NCI-H1092 treated with DMSO at 0.1 percent for 48 hours (cell line): ENCODE measurements at regions not wholly inside any gene's neighbourhood (a gene's known extent, or its start where the extent isn't known, plus 50 kb on each side); places are given as distances from the start of the nearest gene placed in this dataset.

ENCODE experiments used
- DNase-seq: peaks from one replicate; lab custom pipeline; 2025; lab: John Stamatoyannopoulos, UW

- DNase-seq = no peak
These were observed 149.5 kb downstream of the PCSK1 start for GRCh38 chr5:96283589-96283988.

DNA sequence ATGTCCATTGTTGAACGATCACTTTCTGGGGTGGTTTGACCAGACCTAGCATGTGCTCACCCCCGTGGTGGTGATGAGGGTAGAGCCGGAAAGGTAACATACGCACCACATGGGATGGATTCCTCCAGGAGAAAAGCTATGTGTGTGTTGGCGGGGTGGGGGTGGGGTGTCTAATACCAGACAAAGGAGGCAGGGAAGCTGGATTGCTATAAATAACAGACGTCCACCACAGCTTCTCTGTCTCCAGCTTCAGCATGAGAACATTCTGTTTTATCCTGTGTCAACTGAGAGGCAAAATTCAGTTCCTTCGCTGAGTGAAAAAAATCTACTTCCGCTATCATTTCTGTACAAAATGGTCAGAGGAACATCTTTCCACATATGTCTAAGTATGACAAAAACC is 151.0 kb downstream of the PCSK1 start:
- no peak for DNase-seq

GRCh38 chr5:96280946-96281393 is 152.1 kb downstream of the PCSK1 start:
- DNase-seq = no peak

DNA sequence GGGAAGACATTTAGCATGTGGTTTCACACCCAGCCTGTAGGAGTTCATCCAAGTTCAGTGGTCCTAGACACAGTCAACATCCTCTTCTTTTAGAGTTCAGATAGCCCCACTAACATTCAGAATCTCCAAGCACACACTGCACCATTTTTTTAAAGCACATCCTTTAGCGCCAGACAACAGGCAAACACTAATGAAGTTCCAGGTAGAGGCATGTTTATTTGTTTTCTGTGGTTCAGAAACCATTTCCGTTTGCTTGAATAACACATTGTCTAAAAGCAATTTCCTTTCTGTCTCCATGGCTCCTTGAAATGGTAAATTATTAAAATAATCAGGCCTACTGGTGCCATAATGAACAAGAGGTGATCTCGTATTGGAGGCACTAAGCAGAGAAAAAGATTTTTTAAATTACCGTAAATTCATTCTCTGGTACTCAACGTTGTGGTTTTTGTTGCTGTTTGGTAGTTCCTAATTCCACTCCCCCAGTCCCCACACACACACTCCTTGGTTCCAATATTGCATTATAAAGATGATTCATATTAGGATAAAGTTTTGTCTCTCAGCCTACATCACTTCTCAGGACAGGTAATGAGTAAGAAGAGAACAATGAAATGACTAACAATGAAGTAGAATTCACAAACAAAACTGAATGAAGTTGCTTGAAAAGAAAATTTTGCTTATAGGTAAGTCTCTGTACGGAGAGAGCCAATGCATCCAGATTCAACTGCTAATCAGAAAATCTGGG is 153.1 kb downstream of the PCSK1 start:
- no peak for DNase-seq

DNA sequence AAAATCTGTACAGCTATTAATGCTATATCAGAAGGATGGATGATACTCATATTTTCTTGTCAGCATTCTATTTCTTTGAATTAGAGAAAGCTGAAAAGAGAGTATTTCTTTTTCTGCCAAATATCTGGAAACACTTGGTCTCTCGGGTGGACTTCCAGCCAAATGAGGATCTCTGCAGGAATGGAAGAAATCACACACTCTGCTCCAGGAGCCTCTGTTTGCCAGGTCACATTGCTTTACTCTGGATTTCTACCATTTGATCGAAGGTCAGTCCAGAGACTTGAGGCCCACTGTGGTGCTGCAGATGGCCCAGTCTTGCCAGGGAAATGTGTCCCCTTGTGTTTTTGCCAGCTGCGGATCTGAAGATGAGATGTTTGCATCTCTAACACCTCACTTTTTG is 154.1 kb downstream of the PCSK1 start:
- DNase-seq = no peak

- no peak for DNase-seq
These were observed 158.0 kb downstream of the PCSK1 start for GRCh38 chr5:96275051-96275450.

GRCh38 chr5:96265487-96265886 is 167.6 kb downstream of the PCSK1 start:
- DNase-seq = no peak

DNA sequence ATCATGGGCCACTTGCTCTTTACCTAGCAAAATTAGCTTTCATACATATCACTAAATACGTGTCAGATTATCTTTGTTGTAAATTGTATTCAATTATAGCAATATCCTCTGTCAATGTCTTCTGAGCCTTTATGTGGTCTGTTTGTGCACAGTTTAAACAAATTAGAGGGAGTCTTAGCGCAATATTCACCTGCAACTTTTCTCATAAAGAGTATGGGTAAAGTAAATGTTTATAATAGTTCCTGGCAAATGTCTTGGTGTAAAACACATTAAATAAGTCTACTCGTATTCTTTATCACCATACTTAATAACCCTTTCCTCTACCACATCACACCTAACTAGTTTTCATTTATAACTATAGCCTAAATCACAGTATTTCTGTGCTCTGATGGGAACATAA is 169.0 kb downstream of the PCSK1 start:
- no peak for DNase-seq

DNA sequence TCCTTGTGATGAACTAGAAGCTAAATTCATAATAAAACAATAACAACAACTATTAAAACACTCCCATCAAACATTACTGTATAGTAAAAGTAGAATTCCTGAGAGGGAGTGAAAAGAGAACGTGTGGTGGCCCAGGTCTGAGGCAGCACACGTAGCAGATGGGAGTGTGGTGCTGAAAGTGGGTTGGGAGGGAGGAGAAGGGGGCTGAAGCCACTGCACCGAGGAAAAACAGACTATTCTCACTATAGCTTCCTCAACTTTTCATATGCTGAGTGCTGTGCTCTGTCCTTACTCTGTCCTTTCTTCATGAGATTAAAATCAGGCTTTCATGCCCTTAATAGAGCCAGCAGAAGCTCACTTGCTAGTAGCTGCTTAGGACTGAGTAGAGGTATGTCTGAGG is 170.9 kb downstream of the PCSK1 start:
- DNase-seq = no peak

DNA sequence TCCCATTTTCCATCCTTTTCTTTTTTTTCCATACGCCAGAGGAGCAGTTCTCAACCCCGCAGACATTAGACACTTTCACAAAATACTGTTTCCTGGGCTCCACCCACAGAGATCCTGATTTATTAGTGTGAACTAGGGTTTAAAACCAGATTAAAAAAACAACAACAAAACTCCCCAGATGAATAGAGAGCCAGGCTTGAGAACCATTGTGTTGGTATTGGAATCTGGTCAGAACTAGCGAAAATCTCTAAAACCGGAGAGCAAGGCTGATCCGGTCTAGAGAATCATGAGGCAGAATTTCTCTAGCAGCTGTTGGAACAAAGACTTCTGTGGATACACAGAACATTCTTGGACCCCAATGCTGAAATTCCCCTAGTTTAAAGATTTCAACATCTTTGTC is 173.0 kb downstream of the PCSK1 start:
- DNase-seq = no peak

DNA sequence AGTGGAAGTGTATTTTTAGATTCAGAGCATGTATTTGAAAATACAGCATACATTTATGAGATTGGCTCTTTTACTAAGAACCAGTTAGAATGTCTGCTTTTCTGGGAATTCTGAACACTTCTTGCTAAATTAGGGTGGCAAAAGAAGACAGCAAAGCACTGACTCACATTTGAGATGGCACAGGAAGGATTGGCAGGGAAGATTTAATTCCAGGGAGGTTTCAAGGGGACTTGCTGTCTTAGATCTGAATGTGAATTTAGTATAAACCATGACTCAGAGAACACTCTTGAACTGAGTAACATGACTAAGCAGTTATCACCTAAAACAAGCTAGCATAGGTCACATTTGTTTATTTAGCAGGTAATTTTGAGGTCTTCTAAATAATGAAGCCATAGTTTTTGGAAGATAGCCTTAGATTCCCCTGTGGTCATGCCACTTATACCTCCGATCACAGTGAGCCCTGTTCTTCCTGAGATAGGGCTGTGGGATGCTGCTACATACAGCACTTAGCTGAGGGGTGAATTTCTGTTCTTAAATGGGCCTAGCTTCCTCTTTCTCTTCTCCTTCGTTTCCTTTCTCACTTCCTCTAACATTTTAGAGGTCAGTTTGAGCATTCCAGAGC is 173.8 kb downstream of the PCSK1 start:
- no peak for DNase-seq

GRCh38 chr5:96258692-96259091 is 174.4 kb downstream of the PCSK1 start:
- no peak for DNase-seq

GRCh38 chr5:96257904-96258303 is 175.1 kb downstream of the PCSK1 start:
- DNase-seq = no peak

- no peak for DNase-seq
These were observed 176.1 kb downstream of the PCSK1 start for GRCh38 chr5:96256795-96257470.

GRCh38 chr5:96254980-96255691 is 177.9 kb downstream of the PCSK1 start:
- DNase-seq = no peak

- DNase-seq = no peak
These were observed 179.9 kb downstream of the PCSK1 start for GRCh38 chr5:96253140-96253539.

GRCh38 chr5:96252596-96252995 is 180.5 kb downstream of the PCSK1 start:
- no peak for DNase-seq

DNA sequence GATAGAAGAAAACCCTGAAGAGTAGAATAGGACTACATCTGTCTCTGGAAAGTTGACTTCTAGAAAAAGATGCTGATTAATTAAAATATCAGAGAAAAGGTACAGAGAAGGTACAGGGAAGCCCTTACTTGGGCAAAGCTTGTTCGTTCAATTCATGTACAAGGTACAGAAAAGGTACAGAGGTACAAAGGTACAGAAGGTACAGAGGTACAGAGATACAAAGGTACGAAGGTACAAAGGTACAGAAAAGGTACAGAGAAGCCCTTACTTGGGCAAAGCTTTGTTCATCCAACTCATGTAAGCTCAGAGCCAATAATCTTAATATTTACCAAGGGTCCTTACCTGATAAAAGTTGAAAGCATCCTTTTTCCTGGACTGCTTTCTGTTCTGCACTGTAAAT is 182.3 kb downstream of the PCSK1 start:
- DNase-seq = no peak

DNA sequence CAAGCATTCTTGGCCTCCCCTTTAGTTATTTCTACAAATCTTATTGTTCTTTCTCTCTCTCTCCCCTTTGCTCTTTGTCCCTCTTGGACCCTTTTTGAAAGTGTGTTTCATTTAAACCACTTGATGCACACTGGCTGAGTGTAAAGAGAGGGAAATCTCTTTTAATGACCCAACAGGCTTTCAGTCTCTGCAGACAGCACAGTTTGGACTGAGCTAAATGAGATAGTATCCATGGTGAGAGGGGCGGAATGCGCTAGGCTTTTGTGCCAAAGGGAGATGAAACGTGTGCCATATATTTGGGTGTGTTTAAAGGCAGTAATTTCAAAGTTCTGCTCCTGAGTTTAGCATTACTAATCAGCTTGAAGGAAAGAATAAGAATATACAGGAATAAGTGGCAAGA is 184.9 kb downstream of the PCSK1 start:
- no peak for DNase-seq

- DNase-seq = no peak
These were observed 185.3 kb downstream of the PCSK1 start for GRCh38 chr5:96247708-96248107.

DNA sequence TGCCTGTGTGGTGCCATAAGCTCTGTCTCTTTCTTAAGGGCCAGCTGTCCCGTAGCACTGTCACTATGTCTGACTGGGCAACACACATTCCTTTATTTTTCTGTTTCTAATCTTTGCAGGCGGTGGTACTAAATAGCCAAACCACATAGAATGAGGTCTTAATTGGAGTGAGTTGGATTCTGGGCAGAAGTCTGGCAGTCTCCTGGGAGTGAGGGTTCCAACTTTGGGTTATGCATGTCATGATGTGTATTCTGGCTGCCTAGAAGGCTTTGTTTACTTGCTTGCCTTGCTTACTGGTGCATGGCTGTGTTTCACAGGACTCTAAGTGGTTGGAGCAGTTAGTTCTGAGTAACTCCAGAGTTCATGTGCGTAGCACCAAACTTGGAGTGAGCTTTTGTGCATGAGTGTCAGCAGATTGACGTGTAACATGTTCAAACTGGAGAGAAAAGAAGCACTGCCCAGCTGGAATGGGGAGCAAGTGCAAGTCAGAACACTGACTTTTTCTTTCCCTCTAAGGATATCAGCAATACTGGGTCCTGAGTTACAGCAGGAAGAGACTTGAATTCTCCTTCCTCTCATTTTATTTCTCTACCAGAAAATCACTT is 185.8 kb downstream of the PCSK1 start:
- DNase-seq = no peak
